Keratinocyte (primary cell): ENCODE measurements at regions not wholly inside any gene's neighbourhood (a gene's known extent, or its start where the extent isn't known, plus 50 kb on each side); places are given as distances from the start of the nearest gene placed in this dataset.

Experiments
- DNase-seq: peaks from one replicate; pipeline ENCODE4 v3.0.0-alpha.2; 2011; ENCODE audit warnings: low read depth, missing footprints, low spot score
- FAIRE-seq: peaks from 2 replicates; lab custom pipeline; 2011; peaks lifted over from hg19 to GRCh38; lab: Jason Lieb, UNC
- H2AFZ ChIP-seq: 2 replicates; pipeline ENCODE4 v1.6.0; 2012; ENCODE audit warnings: low read length, control low read depth, inconsistent platforms; ENCODE audit not compliant: control insufficient read depth
- H3K27ac ChIP-seq: 2 replicates; pipeline ENCODE4 v1.5.1; 2011; ENCODE audit warnings: low read length; ENCODE audit not compliant: control insufficient read depth, insufficient read depth
- H3K27me3 ChIP-seq: 3 replicates; pipeline ENCODE4 v1.6.0; 2011; ENCODE audit warnings: low read length; ENCODE audit not compliant: control insufficient read depth, insufficient read depth; ENCODE audit errors: extremely low read depth
- H3K36me3 ChIP-seq, 2 experiments: 2 replicates in 1 of 2; 3 replicates in 1 of 2; pipeline ENCODE4 v1.5.1; 2011; ENCODE audit warnings: low read length in 2 of 2, mild to moderate bottlenecking in 1 of 2; ENCODE audit not compliant: control insufficient read depth in 2 of 2, insufficient read depth in 2 of 2; ENCODE audit errors: extremely low read depth in 1 of 2
- H3K4me1 ChIP-seq: 3 replicates; pipeline ENCODE4 v1.5.1; 2011; ENCODE audit warnings: low read length; ENCODE audit not compliant: control insufficient read depth, insufficient read depth; ENCODE audit errors: extremely low read depth
- H3K4me2 ChIP-seq: 3 replicates; pipeline ENCODE4 v1.6.0; 2011; ENCODE audit warnings: low read depth, low read length; ENCODE audit not compliant: control insufficient read depth, insufficient read depth; ENCODE audit errors: extremely low read depth
- H3K4me3 ChIP-seq, 3 experiments: fragments of 200-600 bp in 1 of 3; sonication (generic) in 1 of 3; 2 replicates in 2 of 3; 3 replicates in 1 of 3; pipeline ENCODE4 v1.5.1; 2011 to 2016; ENCODE audit warnings: low read length in 3 of 3, mild to moderate bottlenecking in 3 of 3, control low read depth in 2 of 3, inconsistent platforms in 1 of 3, low read depth in 1 of 3, mixed read lengths in 1 of 3, mixed run types in 1 of 3, moderate library complexity in 1 of 3; ENCODE audit not compliant: control insufficient read depth in 2 of 3, insufficient read depth in 2 of 3; ENCODE audit errors: extremely low read depth in 1 of 3
- H3K79me2 ChIP-seq: 2 replicates; pipeline ENCODE4 v1.6.0; 2012; ENCODE audit warnings: low read length; ENCODE audit not compliant: control insufficient read depth, insufficient read depth
- H3K9ac ChIP-seq: 3 replicates; pipeline ENCODE4 v1.6.0; 2011; ENCODE audit warnings: low read length; ENCODE audit not compliant: control insufficient read depth, insufficient read depth; ENCODE audit errors: extremely low read depth
- H3K9me1 ChIP-seq: 3 replicates; pipeline ENCODE4 v1.6.0; 2011; ENCODE audit warnings: low read length; ENCODE audit not compliant: control insufficient read depth, insufficient read depth; ENCODE audit errors: extremely low read depth
- H3K9me3 ChIP-seq: 2 replicates; pipeline ENCODE4 v1.5.1; 2012; ENCODE audit warnings: low read depth, low read length; ENCODE audit not compliant: control insufficient read depth
- H4K20me1 ChIP-seq: 3 replicates; pipeline ENCODE4 v1.6.0; 2011; ENCODE audit warnings: low read length; ENCODE audit not compliant: control insufficient read depth, insufficient read depth; ENCODE audit errors: extremely low read depth
- CTCF ChIP-seq, 3 experiments: IDR thresholded peaks in 1 of 3; conservative IDR thresholded peaks in 1 of 3; optimal IDR thresholded peaks in 1 of 3; 2 replicates in 2 of 3; 3 replicates in 1 of 3; pipeline versions ENCODE3 to v1.5.1; 2011; ENCODE audit warnings: low read length in 3 of 3, mild to moderate bottlenecking in 3 of 3, moderate library complexity in 2 of 3, control low read depth in 1 of 3, inconsistent platforms in 1 of 3; ENCODE audit not compliant: insufficient read depth in 2 of 3; ENCODE audit errors: extremely low read depth in 1 of 3
- EZH2 ChIP-seq: IDR thresholded peaks from one replicate; pipeline ENCODE4 v1.6.1; 2012; ENCODE audit warnings: inconsistent platforms, mild to moderate bottlenecking, low read length, moderate library complexity
- dilution Hi-C: fragments of 300-500 bp; cut with MboI; formaldehyde crosslinking; loops from one replicate; pipeline ENCODE4 v1.7.0; 2020; ENCODE audit warnings: low sequenced_read_pairs; ENCODE audit not compliant: extremely low pct_ligation_motif_present

GRCh38 chr5:125010356-125010755 lies 263.9 kb upstream of the ZNF608 start:
- Histone ChIP-seq H3K9me3 (no peaks in the 10 kb centered on the region), H3K4me3 (no peak overlapping the region), H3K9me1 (no peaks in the 10 kb centered on the region), H4K20me1 (no peaks in the 10 kb centered on the region), H2AFZ (no peak overlapping the region), H3K9ac (no peak overlapping the region), H3K27me3 (no peaks in the 10 kb centered on the region), H3K79me2 (no peaks in the 10 kb centered on the region), H3K27ac (no peak overlapping the region), H3K36me3 (no peaks in the 10 kb centered on the region), H3K4me1 (peaks cover 6% of the 10 kb centered on the region), H3K4me2 (no peak overlapping the region)
- dilution Hi-C loops, result no loop called here
- TF ChIP-seq EZH2, result no peak
- no peak for TF ChIP-seq CTCF (optimal IDR thresholded peaks at IDR 0.05 in 1 of 3, IDR thresholded peaks at IDR 0.05 in 1 of 3, conservative IDR thresholded peaks at IDR 0.05 in 1 of 3; ENCODE audit: extremely low read depth in 1 of 3, insufficient read depth in 2 of 3, low read length in 3 of 3)
- no peak for DNase-seq
- FAIRE-seq, result no peak

GRCh38 chr5:125011014-125011413 lies 264.6 kb upstream of the ZNF608 start:
- Histone ChIP-seq H3K4me2 (no peak overlapping the region), H3K9me1 (no peaks in the 10 kb centered on the region), H3K9ac (no peak overlapping the region), H3K27ac (no peak overlapping the region), H3K9me3 (no peaks in the 10 kb centered on the region), H3K4me3 (no peak overlapping the region), H2AFZ (no peak overlapping the region), H3K4me1 (peaks cover 6% of the 10 kb centered on the region), H4K20me1 (no peaks in the 10 kb centered on the region), H3K27me3 (no peaks in the 10 kb centered on the region), H3K36me3 (no peaks in the 10 kb centered on the region), H3K79me2 (no peaks in the 10 kb centered on the region)
- dilution Hi-C loops, result no loop called here
- FAIRE-seq (no peak), DNase-seq (no peak)
- TF ChIP-seq EZH2, result no peak
- TF ChIP-seq CTCF (optimal IDR thresholded peaks at IDR 0.05 in 1 of 3, IDR thresholded peaks at IDR 0.05 in 1 of 3, conservative IDR thresholded peaks at IDR 0.05 in 1 of 3; ENCODE audit: extremely low read depth in 1 of 3, insufficient read depth in 2 of 3, low read length in 3 of 3), result no peak
